MM.1S (cell line): ENCODE measurements at regions not wholly inside any gene's neighbourhood (a gene's known extent, or its start where the extent isn't known, plus 50 kb on each side); places are given as distances from the start of the nearest gene placed in this dataset.

Experiments
- CTCF ChIP-seq: fragments of 300-600 bp; sonication (generic); IDR thresholded peaks from 2 replicates; pipeline ENCODE4 v1.5.1; 2016; ENCODE audit warnings: antibody characterized with exemption, low read length, mixed read lengths
- EZH2phosphoT487 ChIP-seq: fragments of 300-600 bp; sonication (generic); IDR thresholded peaks from 2 replicates; pipeline ENCODE4 v1.6.1; 2018; ENCODE audit warnings: antibody characterized with exemption, low read length

GRCh38 chr10:123415523-123415922 lies 250.6 kb upstream of the GPR26 start:
- TF ChIP-seq CTCF (no peak), EZH2phosphoT487 (no peak)
